Right lobe of liver (tissue), 6 donors: ENCODE measurements at regions not wholly inside any gene's neighbourhood (a gene's known extent, or its start where the extent isn't known, plus 50 kb on each side); places are given as distances from the start of the nearest gene placed in this dataset.

ENCODE experiments used
- ATAC-seq, 4 donors: fragments of 200-7000 bp; cut with Tn5 transposase; one replicate each; pipeline ENCODE4 v1.9.1; 2020; ENCODE audit warnings: mild to moderate bottlenecking in 4 of 4, moderate library complexity in 4 of 4
- DNase-seq, 3 donors: peaks; one replicate each; pipeline ENCODE4 v3.0.0-alpha.2; 2020
- H3K27ac ChIP-seq, 3 donors: fragments of 200-600 bp; one replicate each; pipeline ENCODE4 v1.8.0; 2022
- H3K27me3 ChIP-seq, 2 donors: fragments of 200-600 bp; one replicate each; pipeline ENCODE4 v1.8.0; 2022
- H3K36me3 ChIP-seq, 4 donors: fragments of 200-600 bp; sonication (generic) in 1 of 4; one replicate each; pipeline versions ENCODE4 v1.5.1 to v1.8.0; 2017 to 2022; ENCODE audit warnings: control low read depth in 1 of 4
- H3K4me1 ChIP-seq, 4 donors: fragments of 200-600 bp; sonication (generic) in 1 of 4; one replicate each; pipeline versions ENCODE4 v1.5.1 to v1.8.0; 2017 to 2022; ENCODE audit warnings: control low read depth in 1 of 4
- H3K4me3 ChIP-seq, 3 donors: fragments of 200-600 bp; one replicate each; pipeline ENCODE4 v1.8.0; 2022
- H3K9me3 ChIP-seq, 4 donors: fragments of 200-600 bp; sonication (generic) in 1 of 4; one replicate each; pipeline versions ENCODE4 v1.5.1 to v1.8.0; 2017 to 2022; ENCODE audit warnings: control low read depth in 1 of 4
- CTCF ChIP-seq, 4 donors: fragments of 200-600 bp in 3 of 4; fragments of 450-650 bp in 1 of 4; IDR thresholded peaks; one replicate each; pipeline versions ENCODE4 v1.5.1 to v1.8.0; 2016 to 2022; ENCODE audit warnings: antibody characterized with exemption in 4 of 4, mild to moderate bottlenecking in 2 of 4
- POLR2A ChIP-seq: fragments of 450-650 bp; IDR thresholded peaks from one replicate; pipeline ENCODE4 v1.6.1; 2017; ENCODE audit warnings: antibody characterized with exemption, mild to moderate bottlenecking
- WGBS: methylation state at CpG from one replicate; pipeline ENCODE4 v1.1.6; 2018; ENCODE audit warnings: low coverage, low lambda C conversion rate; ENCODE audit not compliant: insufficient coverage; ENCODE audit errors: missing lambda C conversion rate; 5-methylcytosine and 5-hydroxymethylcytosine counted together
- intact Hi-C, 2 donors: fragments of 100-400 bp; cut with DNase I; formaldehyde crosslinking; loops; one replicate each; pipeline versions ENCODE4 v1.11.2 to v1.14.1; 2022
- donor health status: DM: no; HTN: yes; CAD: no.
- donor health status: DM: no; HTN: no; CAD: no.
- donor health status: DM: no; HTN: no; CAD: no.
- donor health status: DM: no; HTN: yes; CAD: no.
- donor health status: DM: no; HTN: yes; CAD: no.

GRCh38 chr6:169083508-169083874 is 170.2 kb downstream of the THBS2 start:
- ATAC-seq (no peak), DNase-seq (no peak)
- Histone ChIP-seq H3K27ac (no peak overlapping the region), H3K36me3 (no peaks in the 10 kb centered on the region), H3K9me3 (no peaks in the 10 kb centered on the region), H3K4me1 (no peaks in the 10 kb centered on the region), H3K4me3 (no peak overlapping the region), H3K27me3 (no peaks in the 10 kb centered on the region)
- WGBS, result 46% methylated on average over 3 of the region's 3 CpGs
- TF ChIP-seq POLR2A (no peak), CTCF (IDR thresholded peaks at IDR 0.05) (no peak)
- intact Hi-C loops, result no loop called here

DNA sequence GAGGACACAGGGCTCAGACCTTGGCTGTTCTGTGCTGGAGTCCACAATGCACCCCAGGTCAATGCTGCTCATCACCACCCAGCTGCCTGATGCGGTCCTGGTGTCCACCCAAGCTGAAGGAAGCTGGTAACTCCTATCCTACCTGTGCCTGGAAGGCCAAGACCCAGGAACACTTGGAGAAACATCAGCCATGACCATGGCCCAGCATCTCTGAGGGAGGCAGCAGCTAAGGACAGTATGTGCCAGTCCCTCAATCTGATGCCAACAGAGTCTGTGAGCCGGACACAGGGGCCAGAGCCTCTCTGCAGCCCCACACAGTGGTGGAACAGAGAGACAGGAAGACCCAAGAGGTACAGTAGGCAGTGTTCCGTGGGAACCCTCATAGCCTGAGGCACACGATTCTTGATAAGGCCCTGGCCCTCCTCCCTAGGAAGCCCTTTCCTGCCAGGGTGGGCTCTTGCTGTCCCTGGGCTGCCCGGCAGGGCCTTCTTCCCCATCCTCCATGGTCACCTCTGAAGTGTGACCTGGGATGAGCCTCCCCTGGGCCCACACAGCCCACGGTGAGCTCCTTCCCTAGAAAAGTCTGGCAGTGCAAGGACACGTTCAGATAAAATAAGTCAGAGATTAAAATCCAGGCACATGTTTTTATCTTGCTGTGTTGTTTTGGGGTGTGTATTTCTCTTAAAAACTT is 170.7 kb downstream of the THBS2 start:
- Histone ChIP-seq H3K4me1 (no peaks in the 10 kb centered on the region), H3K27ac (no peak overlapping the region), H3K27me3 (no peaks in the 10 kb centered on the region), H3K36me3 (no peaks in the 10 kb centered on the region), H3K4me3 (no peak overlapping the region), H3K9me3 (no peaks in the 10 kb centered on the region)
- ATAC-seq, result peak in 2 of 4 donors; percentile 6 to 41
- 60% methylated on average over 1 of the region's 7 CpGs for WGBS
- intact Hi-C loops, result no loop called here
- no peak for TF ChIP-seq CTCF (IDR thresholded peaks at IDR 0.05)
- no peak for TF ChIP-seq POLR2A
- DNase-seq, result no peak

DNA sequence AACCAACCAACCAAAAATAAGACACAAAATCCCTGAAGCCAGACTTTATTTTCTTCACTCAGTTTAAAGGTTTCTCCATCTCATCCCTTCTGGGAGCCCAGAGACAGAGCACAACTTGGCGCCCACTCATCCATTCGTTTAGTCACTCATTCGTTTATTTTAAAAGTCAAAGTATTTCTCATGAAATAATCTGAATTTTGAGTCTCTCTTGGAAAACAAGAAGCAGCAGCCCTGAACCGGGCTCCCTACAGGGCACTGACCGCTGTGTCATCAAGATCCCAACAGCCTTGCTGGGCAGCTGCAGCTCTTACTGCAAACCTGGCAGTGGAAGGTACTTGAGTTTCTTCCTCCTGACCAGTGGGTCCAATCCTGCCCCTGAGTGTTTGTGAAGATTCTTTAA is 171.6 kb downstream of the THBS2 start:
- Histone ChIP-seq H3K4me1 (no peaks in the 10 kb centered on the region), H3K9me3 (no peaks in the 10 kb centered on the region), H3K4me3 (no peak overlapping the region), H3K27ac (no peak overlapping the region), H3K36me3 (no peaks in the 10 kb centered on the region), H3K27me3 (no peaks in the 10 kb centered on the region)
- DNase-seq (no peak), ATAC-seq (no peak)
- TF ChIP-seq POLR2A, result no peak
- TF ChIP-seq CTCF (IDR thresholded peaks at IDR 0.05), result no peak
- intact Hi-C loops, result no loop called here
- 65% methylated on average over 5 of the region's 5 CpGs for WGBS

DNA sequence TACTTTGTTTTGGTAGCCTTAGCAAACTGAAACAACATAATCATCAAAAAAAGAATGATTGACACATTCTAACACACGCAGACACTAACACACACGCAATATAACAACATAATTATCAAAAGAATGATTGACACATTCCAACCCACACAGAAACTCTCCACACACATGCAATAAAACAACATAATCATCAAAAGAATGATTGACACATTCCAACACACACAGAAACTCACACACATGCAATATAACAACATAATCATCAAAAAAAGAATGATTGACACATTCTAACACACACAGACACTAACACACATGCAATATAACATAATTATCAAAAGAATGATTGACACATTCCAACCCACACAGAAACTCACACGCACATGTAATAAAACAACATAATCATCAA is 172.4 kb downstream of the THBS2 start:
- no peak for ATAC-seq
- Histone ChIP-seq H3K27me3 (no peaks in the 10 kb centered on the region), H3K4me1 (no peaks in the 10 kb centered on the region), H3K4me3 (no peak overlapping the region), H3K36me3 (no peaks in the 10 kb centered on the region), H3K9me3 (no peaks in the 10 kb centered on the region), H3K27ac (no peak overlapping the region)
- TF ChIP-seq CTCF (IDR thresholded peaks at IDR 0.05) (no peak), POLR2A (no peak)
- 55% methylated on average over 3 of the region's 3 CpGs for WGBS
- no peak for DNase-seq
- intact Hi-C loops, result no loop called here

GRCh38 chr6:169079650-169080049 is 174.0 kb downstream of the THBS2 start:
- 50% methylated on average over 3 of the region's 3 CpGs for WGBS
- Histone ChIP-seq H3K27me3 (no peaks in the 10 kb centered on the region), H3K9me3 (no peaks in the 10 kb centered on the region), H3K4me1 (no peaks in the 10 kb centered on the region), H3K36me3 (no peaks in the 10 kb centered on the region), H3K27ac (no peak overlapping the region), H3K4me3 (no peak overlapping the region)
- TF ChIP-seq CTCF (IDR thresholded peaks at IDR 0.05), result no peak
- no peak for TF ChIP-seq POLR2A
- intact Hi-C loops, result no loop called here
- DNase-seq (no peak), ATAC-seq (no peak)
